Stimulated activated CD4-positive, alpha-beta T cell treated with anti-CD3 and anti-CD28 coated beads, TNF-alpha, amount 100 ng/mL, for 48 hours (primary cell): ENCODE measurements at regions not wholly inside any gene's neighbourhood (a gene's known extent, or its start where the extent isn't known, plus 50 kb on each side); places are given as distances from the start of the nearest gene placed in this dataset.
"Not testable (repeated sequence)": the region's sequence is repeated elsewhere in the genome, so short reads cannot be mapped to it uniquely, and the experiment has no call there.

Source experiments
- DNase-seq, 3 donors: peaks; one replicate each; pipeline ENCODE4 v3.0.0-alpha.2; 2020; ENCODE audit warnings: low read depth in 3 of 3

GRCh38 chr6:113744861-113745260 is 112.3 kb upstream of the MARCKS start:
- DNase-seq = no peak

GRCh38 chr6:113750151-113750855 is 106.8 kb upstream of the MARCKS start:
- DNase-seq = no peak

- DNase-seq = no peak
Observed at GRCh38 chr6:113754291-113754690, 102.9 kb upstream of the MARCKS start.

- DNase-seq = no peak
Observed at GRCh38 chr6:113755449-113756289, 101.5 kb upstream of the MARCKS start.

GRCh38 chr6:113756290-113756665 is 100.9 kb upstream of the MARCKS start:
- no peak for DNase-seq

GRCh38 chr6:113758214-113758613 is 98.9 kb upstream of the MARCKS start:
- no peak for DNase-seq

GRCh38 chr6:113758826-113759574 is 98.1 kb upstream of the MARCKS start:
- DNase-seq = no peak

- no peak for DNase-seq
Observed at GRCh38 chr6:113762641-113763040, 94.5 kb upstream of the MARCKS start.

GRCh38 chr6:113763311-113763766 is 93.8 kb upstream of the MARCKS start:
- no peak for DNase-seq

- DNase-seq = no peak
Observed at GRCh38 chr6:113763876-113764275, 93.3 kb upstream of the MARCKS start.

GRCh38 chr6:113765909-113766308 is 91.2 kb upstream of the MARCKS start:
- no peak for DNase-seq

GRCh38 chr6:113767985-113768384 is 89.2 kb upstream of the MARCKS start:
- DNase-seq = no peak

- DNase-seq = no peak
Observed at GRCh38 chr6:113772961-113773360, 84.2 kb upstream of the MARCKS start.

- no peak for DNase-seq
Observed at GRCh38 chr6:113774127-113774825, 82.9 kb upstream of the MARCKS start.

GRCh38 chr6:113776998-113777397 is 80.1 kb upstream of the MARCKS start:
- DNase-seq = no peak

- no peak for DNase-seq
Observed at GRCh38 chr6:113777601-113778000, 79.5 kb upstream of the MARCKS start.

- no peak for DNase-seq
Observed at GRCh38 chr6:113779656-113780055, 77.5 kb upstream of the MARCKS start.

- no peak for DNase-seq
Observed at GRCh38 chr6:113782636-113783035, 74.5 kb upstream of the MARCKS start.

- no peak for DNase-seq
Observed at GRCh38 chr6:113786168-113786567, 71.0 kb upstream of the MARCKS start.

GRCh38 chr6:113788586-113788985 is 68.6 kb upstream of the MARCKS start:
- DNase-seq = no peak

- DNase-seq = not testable (repeated sequence)
Observed at GRCh38 chr6:113791225-113791624, 65.9 kb upstream of the MARCKS start.

- not testable (repeated sequence) for DNase-seq
Observed at GRCh38 chr6:113795371-113795770, 61.8 kb upstream of the MARCKS start.
